B cell (primary cell): ENCODE measurements at regions not wholly inside any gene's neighbourhood (a gene's known extent, or its start where the extent isn't known, plus 50 kb on each side); places are given as distances from the start of the nearest gene placed in this dataset.

Source experiments
- EZH2 ChIP-seq: IDR thresholded peaks from 2 replicates; pipeline ENCODE4 v1.6.1; 2012; ENCODE audit warnings: borderline replicate concordance, low read depth, mild to moderate bottlenecking, moderate library complexity, low read length; ENCODE audit not compliant: insufficient read depth, poor library complexity, severe bottlenecking
- TF ChIP-seq, protein P1 (sequence below): fragments of 200-600 bp; IDR thresholded peaks from one replicate; pipeline ENCODE4 v1.8.0; 2022; ENCODE audit warnings: antibody characterized with exemption, mild to moderate bottlenecking

DNA sequence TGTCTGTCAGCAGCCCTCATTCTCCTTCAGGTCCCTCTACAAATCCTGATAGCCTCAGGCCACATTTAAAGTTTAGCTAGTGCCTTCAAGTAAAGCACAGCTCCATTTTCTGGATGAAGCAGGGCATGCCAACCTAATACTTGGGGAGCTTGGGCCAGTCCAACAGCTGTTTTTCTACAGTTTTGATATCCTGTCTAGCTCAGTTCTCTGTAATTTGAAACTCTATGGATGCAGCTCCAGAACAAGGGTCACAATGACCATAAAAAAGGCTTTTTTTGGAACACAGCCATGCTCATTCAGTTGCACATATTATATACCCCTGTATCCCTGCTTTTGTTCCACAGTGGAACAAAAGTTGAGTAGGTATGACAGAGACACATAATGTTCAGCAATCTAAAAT, 373.5 kb downstream of the SUCLG1 start:
- TF ChIP-seq, protein P1, sequence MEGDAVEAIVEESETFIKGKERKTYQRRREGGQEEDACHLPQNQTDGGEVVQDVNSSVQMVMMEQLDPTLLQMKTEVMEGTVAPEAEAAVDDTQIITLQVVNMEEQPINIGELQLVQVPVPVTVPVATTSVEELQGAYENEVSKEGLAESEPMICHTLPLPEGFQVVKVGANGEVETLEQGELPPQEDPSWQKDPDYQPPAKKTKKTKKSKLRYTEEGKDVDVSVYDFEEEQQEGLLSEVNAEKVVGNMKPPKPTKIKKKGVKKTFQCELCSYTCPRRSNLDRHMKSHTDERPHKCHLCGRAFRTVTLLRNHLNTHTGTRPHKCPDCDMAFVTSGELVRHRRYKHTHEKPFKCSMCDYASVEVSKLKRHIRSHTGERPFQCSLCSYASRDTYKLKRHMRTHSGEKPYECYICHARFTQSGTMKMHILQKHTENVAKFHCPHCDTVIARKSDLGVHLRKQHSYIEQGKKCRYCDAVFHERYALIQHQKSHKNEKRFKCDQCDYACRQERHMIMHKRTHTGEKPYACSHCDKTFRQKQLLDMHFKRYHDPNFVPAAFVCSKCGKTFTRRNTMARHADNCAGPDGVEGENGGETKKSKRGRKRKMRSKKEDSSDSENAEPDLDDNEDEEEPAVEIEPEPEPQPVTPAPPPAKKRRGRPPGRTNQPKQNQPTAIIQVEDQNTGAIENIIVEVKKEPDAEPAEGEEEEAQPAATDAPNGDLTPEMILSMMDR = no peak
- TF ChIP-seq EZH2 = no peak
